SK-N-SH treated with all-trans-retinoic acid at 6 μM for 48 hours (cell line): ENCODE measurements at regions not wholly inside any gene's neighbourhood (a gene's known extent, or its start where the extent isn't known, plus 50 kb on each side); places are given as distances from the start of the nearest gene placed in this dataset.
A peak's percentile ranks its signal among the peaks of the same experiment; 100 is the strongest.

Experiments
- ATAC-seq: fragments of 200-7000 bp; cut with Tn5 transposase; 3 replicates; pipeline ENCODE4 v1.9.1; 2020; ENCODE audit warnings: mild to moderate bottlenecking, moderate library complexity
- ARNTL ChIP-seq: fragments of 450-650 bp; formaldehyde crosslinking; IDR thresholded peaks from 2 replicates; pipeline ENCODE4 v1.5.0; 2020; ENCODE audit warnings: low read depth, mild to moderate bottlenecking, moderate library complexity, borderline replicate concordance
- BACH2 ChIP-seq: fragments of 250-450 bp; sonication (Bioruptor Pico); IDR thresholded peaks from 2 replicates; pipeline ENCODE4 v1.9.0; 2021; ENCODE audit warnings: mild to moderate bottlenecking, borderline replicate concordance
- CREB5 ChIP-seq: fragments of 250-450 bp; sonication (Bioruptor Pico); IDR thresholded peaks from 2 replicates; pipeline ENCODE4 v1.5.1; 2020; ENCODE audit warnings: low read depth, mild to moderate bottlenecking, moderate library complexity
- ESRRG ChIP-seq: fragments of 250-450 bp; sonication (Bioruptor Pico); IDR thresholded peaks from 2 replicates; pipeline ENCODE4 v1.6.1; 2021; ENCODE audit warnings: mild to moderate bottlenecking
- OSR1 ChIP-seq: fragments of 250-450 bp; sonication (Bioruptor Pico); IDR thresholded peaks from 2 replicates; pipeline ENCODE4 v1.8.0; 2022; ENCODE audit warnings: moderate library complexity, mild to moderate bottlenecking, inconsistent platforms
- PATZ1 ChIP-seq: fragments of 250-450 bp; sonication (Bioruptor Pico); IDR thresholded peaks from 2 replicates; pipeline ENCODE4 v1.8.0; 2020; ENCODE audit warnings: mild to moderate bottlenecking, moderate library complexity, borderline replicate concordance
- POU6F1 ChIP-seq: fragments of 250-450 bp; sonication (Bioruptor Pico); IDR thresholded peaks from 2 replicates; pipeline ENCODE4 v1.8.0; 2021; ENCODE audit warnings: low read depth, mild to moderate bottlenecking, moderate library complexity, borderline replicate concordance
- PPARA ChIP-seq: fragments of 250-450 bp; sonication (Bioruptor Pico); IDR thresholded peaks from 2 replicates; pipeline ENCODE4 v1.5.0; 2020; ENCODE audit warnings: mild to moderate bottlenecking, borderline replicate concordance
- RARB ChIP-seq: fragments of 250-450 bp; sonication (Bioruptor Pico); IDR thresholded peaks from 2 replicates; pipeline ENCODE4 v1.8.0; 2021; ENCODE audit warnings: mild to moderate bottlenecking, moderate library complexity
- SNAI2 ChIP-seq: fragments of 250-450 bp; sonication (Bioruptor Pico); IDR thresholded peaks from 2 replicates; pipeline ENCODE4 v1.5.0; 2020; ENCODE audit warnings: mild to moderate bottlenecking, moderate library complexity
- TOX ChIP-seq: fragments of 250-450 bp; sonication (Bioruptor Pico); IDR thresholded peaks from 2 replicates; pipeline ENCODE4 v1.8.0; 2021; ENCODE audit warnings: mild to moderate bottlenecking, moderate library complexity, borderline replicate concordance
- TSHZ2 ChIP-seq: fragments of 250-450 bp; sonication (Bioruptor Pico); IDR thresholded peaks from 2 replicates; pipeline ENCODE4 v1.5.0; 2020; ENCODE audit warnings: mild to moderate bottlenecking, moderate library complexity
- ZC3H10 ChIP-seq: fragments of 250-450 bp; sonication (Bioruptor Pico); IDR thresholded peaks from 2 replicates; pipeline ENCODE4 v1.5.1; 2021; ENCODE audit warnings: mild to moderate bottlenecking, moderate library complexity
- ZFP3 ChIP-seq: fragments of 250-450 bp; sonication (Bioruptor Pico); IDR thresholded peaks from 2 replicates; pipeline ENCODE4 v1.5.0; 2020; ENCODE audit warnings: mild to moderate bottlenecking, moderate library complexity
- ZFP30 ChIP-seq: fragments of 450-650 bp; formaldehyde crosslinking; IDR thresholded peaks from 2 replicates; pipeline ENCODE4 v1.5.0; 2022; ENCODE audit warnings: mild to moderate bottlenecking, moderate library complexity
- ZNF565 ChIP-seq: fragments of 450-650 bp; formaldehyde crosslinking; conservative IDR thresholded peaks from 2 replicates; pipeline ENCODE4 v1.5.0; 2020; ENCODE audit warnings: low read depth, mild to moderate bottlenecking, moderate library complexity
- ZNF8 ChIP-seq: fragments of 450-650 bp; formaldehyde crosslinking; IDR thresholded peaks from 2 replicates; pipeline ENCODE4 v1.5.0; 2020; ENCODE audit warnings: mild to moderate bottlenecking, moderate library complexity

GRCh38 chr2:217394510-217395351 lies 534.9 kb upstream of the TNP1 start:
- no peak for TF ChIP-seq TSHZ2 (CRISPR knock-in tag)
- TF ChIP-seq ZFP30 (CRISPR knock-in tag), result no peak
- no peak for TF ChIP-seq SNAI2 (CRISPR knock-in tag)
- TF ChIP-seq ZC3H10, result no peak
- TF ChIP-seq POU6F1, result no peak
- TF ChIP-seq PATZ1 (CRISPR knock-in tag), result no peak
- no peak for TF ChIP-seq ESRRG (CRISPR knock-in tag)
- TF ChIP-seq ZFP3 (CRISPR knock-in tag), result no peak
- TF ChIP-seq ARNTL (CRISPR knock-in tag), result no peak
- TF ChIP-seq ZNF8 (CRISPR knock-in tag), result no peak
- TF ChIP-seq TOX (CRISPR knock-in tag), result no peak
- TF ChIP-seq PPARA, result no peak
- TF ChIP-seq ZNF565 (CRISPR knock-in tag), result no peak
- ATAC-seq, result no peak

GRCh38 chr2:217393585-217394032 lies 533.7 kb upstream of the TNP1 start:
- peak; percentile 95 for ATAC-seq
- TF ChIP-seq CREB5 (no peak), ZNF565 (CRISPR knock-in tag) (no peak), RARB (CRISPR knock-in tag) (no peak)

GRCh38 chr2:217392930-217393584 lies 533.2 kb upstream of the TNP1 start:
- peak; percentile 29 for ATAC-seq
- TF ChIP-seq ESRRG (CRISPR knock-in tag) (no peak), POU6F1 (no peak), ZNF565 (CRISPR knock-in tag) (no peak), PATZ1 (CRISPR knock-in tag) (no peak), TSHZ2 (CRISPR knock-in tag) (no peak), TOX (CRISPR knock-in tag) (no peak), ZFP30 (CRISPR knock-in tag) (no peak), OSR1 (CRISPR knock-in tag) (no peak), PPARA (no peak), ARNTL (CRISPR knock-in tag) (no peak), ZC3H10 (no peak), BACH2 (CRISPR knock-in tag) (no peak), RARB (CRISPR knock-in tag) (no peak), SNAI2 (CRISPR knock-in tag) (no peak), CREB5 (no peak), ZNF8 (CRISPR knock-in tag) (no peak)
